GM18861 (cell line): ENCODE measurements at regions not wholly inside any gene's neighbourhood (a gene's known extent, or its start where the extent isn't known, plus 50 kb on each side); places are given as distances from the start of the nearest gene placed in this dataset.
"Not testable (repeated sequence)": the region's sequence is repeated elsewhere in the genome, so short reads cannot be mapped to it uniquely, and the experiment has no call there.

Source experiments
- ATAC-seq: cut with Tn5 transposase; IDR thresholded peaks from one replicate; pipeline ENCODE4 v1.9.1; 2021; ENCODE audit not compliant: unreplicated experiment

DNA sequence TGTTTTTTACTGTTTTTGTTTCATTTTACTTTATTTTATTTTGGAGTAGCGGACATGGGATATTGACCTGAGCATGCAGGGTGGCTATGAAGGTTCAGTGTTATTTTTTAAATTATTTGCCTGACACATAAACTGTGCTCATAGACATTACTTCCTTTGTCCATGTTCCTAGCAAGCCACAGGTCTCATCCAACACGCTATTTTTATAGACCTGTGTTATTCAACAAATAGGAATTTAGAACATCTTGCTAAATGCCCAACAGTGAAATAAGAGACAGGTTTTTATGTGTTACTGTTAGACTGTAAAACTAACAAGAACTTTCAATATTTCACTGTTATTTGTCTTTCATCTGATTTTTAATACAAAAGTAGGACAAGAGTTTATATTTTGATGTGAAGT is 756.4 kb downstream of the KCNT2 start:
- no peak for ATAC-seq

DNA sequence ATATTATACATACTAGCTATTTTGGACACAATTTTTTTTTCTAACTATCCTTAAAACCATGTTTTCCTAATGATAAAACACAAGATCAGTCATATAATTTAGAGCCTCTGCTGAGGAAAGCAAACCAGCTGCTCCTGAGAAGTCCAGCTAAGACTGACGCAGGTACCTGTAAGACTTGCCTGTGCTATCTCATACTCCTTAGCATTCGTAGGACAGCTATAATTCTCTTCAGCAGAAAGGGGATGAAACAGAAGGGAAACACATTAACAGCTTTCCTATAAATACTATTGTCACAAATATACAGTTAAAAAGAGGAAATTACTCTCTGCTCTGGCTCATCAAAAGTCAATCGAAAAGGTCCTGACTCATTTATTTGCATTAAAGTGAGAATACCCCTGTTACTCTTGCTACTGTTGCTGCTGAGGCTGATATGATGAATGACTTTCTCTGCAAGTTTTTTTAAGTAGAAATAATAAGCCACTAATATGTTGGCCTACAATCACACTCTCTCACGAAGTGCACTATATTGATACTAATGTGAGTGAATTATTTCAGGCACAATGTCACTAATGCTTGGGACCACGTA is 757.1 kb downstream of the KCNT2 start:
- ATAC-seq: no peak

DNA sequence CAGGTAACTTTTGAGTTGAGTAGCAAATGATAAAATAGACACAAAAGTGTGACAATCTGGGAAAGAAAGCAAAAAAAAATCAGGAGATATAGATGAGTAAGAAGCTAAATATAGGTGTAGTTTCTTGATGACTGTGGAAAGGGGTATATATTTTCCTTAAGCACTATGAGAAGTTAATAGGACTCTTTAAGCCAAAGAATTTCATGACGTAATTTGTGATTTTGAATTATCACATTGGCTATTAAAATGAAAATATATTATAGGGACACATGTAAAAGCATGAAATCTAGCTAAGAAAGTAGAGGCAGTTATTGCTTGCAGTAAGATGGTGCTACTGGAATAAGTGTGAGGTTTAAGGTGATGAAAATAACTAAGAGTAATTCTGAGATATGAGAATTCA is 759.1 kb downstream of the KCNT2 start:
- no peak for ATAC-seq

DNA sequence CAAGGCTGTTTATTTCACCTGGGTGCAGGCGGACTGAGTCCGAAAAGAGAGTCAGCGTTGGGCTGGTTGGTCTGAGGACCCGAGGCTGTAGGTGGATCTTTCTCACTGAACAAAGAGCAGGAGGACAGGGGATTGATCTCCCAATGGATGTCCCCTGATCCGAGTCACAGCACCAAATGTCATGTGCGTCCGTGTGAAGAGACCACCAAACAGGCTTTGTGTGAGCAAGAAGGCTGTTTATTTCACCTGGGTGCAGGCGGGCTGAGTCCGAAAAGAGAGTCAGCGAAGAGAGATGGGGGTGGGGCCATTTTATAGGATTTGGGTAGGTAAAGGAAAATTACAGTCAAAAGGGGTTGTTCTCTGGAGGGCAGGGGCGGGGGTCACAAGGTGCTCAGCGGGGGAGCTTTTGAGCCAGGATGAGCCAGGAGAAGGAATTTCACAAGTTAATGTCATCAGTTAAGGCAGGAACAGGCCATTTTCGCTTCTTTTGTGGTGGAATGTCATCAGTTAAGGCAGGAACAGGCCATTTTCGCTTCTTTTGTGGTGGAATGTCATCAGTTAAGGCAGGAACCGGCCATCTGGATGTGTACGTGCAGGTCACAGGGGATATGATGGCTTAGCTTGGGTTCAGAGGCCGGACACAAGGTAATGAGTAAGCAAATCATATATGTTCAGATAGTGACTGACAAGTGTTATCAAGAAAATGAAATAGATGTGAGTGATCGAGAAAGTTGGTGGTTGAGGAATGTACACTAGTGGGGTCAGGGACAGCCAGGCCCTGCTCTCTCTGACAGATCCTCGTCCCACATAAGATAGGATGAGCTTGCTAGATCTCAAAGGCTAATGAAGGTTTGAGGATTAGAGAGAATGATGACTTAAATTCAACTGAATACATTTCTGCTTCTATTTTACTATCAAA is 760.0 kb downstream of the KCNT2 start:
- ATAC-seq: not testable (repeated sequence)

DNA sequence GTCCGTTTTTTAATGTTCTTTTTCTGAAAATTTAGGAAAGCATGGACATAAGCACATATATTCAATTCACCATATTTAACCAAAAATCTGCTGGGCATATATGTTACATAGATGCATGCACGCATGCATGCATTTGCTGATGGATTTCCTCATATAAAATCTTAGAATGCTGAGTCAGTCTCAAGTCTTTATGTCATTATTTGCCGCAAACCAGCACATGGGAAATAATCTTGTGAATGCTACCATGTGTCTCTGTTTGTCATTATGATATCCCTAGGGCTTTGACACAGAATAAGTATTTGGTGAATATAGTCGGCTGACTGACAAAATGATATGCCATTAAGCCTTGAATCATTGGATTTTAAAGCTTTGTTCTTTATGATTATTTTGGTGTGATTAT is 776.5 kb downstream of the KCNT2 start:
- no peak for ATAC-seq

DNA sequence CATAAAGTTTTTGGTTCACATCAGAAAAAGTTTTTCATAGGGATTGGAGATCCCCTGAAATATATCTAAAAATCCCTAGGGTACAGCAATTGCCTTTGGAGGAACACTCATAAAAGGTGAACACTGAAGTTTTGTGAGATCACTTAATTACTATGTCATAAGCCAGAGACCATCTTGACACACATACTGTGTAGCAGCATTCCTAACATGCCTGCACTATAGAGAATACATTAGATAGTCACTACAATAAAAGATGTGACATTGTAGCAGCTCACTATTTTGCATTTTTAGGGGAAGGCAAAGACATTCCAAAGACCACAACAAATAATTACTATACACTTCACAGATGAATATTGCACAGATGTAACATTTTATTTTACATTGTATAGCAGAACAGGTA is 779.9 kb downstream of the KCNT2 start:
- no peak for ATAC-seq

DNA sequence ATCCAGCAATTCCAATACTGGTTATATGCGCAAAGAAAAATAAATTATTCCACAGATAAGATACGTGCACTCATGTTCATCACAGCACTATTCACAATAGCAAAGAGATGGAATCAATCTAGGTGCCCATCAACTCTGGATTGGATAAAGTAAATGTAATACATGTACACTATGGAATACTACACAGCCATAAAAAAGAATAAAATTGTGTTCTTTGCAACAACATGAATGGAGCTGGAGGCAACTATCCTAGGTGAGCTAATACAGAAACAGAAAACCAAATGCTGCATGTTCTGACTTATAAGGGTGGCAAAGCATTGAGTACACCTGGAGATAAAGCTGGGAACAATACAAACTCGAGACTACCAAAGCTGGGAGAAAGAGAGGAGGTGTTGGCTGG is 787.3 kb downstream of the KCNT2 start:
- no peak for ATAC-seq

DNA sequence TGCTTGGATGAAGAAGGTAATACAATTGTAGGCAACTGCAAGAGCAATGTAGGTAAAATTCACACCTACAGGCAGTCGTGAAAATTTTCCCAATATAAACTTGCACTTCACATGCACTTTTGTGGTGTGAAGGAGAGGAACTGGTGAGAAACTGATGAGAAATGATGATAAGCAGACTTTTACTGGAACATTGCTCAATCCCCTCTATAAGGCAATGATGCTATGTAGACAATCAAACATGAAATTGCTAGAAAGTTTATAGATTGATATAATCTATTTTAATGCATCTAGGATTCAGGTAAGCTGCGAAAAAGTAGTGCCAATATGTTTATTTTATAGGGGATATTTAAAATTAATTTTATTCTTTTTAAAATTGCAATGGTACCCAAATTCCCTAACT is 802.2 kb downstream of the KCNT2 start:
- ATAC-seq: no peak

DNA sequence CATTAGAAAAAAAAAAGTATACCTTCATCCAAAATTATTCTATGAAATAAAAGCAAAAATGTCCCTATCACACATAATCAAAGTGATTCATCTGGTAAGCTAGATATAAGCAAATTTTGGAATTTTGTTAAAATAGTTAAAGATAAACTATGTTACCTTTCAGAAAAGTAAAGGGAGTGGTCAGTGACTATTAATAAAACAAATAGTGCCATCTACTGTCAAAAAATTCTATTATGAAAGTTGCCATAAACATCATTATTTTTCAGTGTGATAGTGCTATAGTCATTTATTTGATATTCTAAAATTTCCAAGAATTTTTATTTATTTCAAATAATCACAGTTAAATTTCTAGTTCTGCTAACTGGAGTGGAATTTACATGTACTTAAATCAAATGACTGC is 803.7 kb downstream of the KCNT2 start:
- no peak for ATAC-seq

DNA sequence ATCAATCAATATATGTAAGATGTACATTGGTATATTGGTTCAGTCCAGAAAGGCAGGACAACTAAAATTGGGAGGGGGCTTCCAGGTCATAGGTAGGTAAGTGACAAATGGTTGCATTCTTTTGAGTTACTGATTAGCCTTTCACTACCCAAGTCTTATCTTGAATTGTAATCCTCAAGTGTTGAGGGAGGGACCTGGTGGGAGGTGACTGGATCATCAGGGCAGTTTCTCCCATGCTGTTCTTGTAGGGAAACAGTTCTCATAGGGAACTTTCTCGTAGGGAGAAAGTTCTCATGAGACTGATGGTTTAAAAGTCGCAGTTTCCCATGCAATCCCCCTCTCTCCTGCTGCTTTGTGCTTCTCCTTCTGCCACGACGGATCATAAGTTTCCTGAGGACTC is 809.2 kb downstream of the KCNT2 start:
- no peak for ATAC-seq

DNA sequence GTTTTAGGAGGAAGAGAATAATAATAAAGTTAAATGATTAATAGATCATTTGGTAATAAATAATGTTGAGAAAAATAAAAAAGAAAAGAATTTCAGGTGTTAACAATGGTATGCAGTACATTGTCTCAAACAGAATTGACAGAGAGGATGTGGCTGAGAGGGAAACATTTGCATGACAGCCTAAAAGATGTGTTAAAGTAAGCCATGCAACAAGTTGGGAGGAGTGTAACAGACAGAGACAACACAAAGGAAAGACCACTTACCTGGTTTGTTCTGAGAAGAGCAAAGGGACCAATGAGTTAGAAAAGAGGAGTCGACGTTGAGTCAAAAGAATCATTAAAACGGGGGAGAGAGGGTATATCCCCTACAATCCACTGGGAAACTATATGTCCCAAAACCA is 814.0 kb downstream of the KCNT2 start:
- ATAC-seq: no peak

DNA sequence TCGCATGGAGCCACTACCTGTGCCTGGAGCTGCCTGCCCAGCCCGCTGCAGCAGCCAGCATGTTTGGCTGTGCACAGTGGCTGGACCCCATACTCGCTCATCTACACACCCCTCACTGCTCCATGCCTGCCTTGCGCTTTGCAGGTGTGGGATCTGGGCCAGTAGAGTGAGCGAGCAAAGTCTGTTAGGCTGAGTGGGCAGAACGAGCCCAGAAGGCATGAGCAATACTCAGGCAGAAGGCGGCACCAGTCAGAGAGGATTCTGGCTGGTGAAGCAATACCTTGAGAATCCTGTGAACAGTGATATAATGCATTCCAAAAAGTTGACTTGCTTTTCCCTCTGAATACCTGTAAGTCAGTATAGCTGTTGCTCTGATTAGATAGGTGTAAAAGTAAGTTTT is 816.4 kb downstream of the KCNT2 start:
- ATAC-seq: no peak

DNA sequence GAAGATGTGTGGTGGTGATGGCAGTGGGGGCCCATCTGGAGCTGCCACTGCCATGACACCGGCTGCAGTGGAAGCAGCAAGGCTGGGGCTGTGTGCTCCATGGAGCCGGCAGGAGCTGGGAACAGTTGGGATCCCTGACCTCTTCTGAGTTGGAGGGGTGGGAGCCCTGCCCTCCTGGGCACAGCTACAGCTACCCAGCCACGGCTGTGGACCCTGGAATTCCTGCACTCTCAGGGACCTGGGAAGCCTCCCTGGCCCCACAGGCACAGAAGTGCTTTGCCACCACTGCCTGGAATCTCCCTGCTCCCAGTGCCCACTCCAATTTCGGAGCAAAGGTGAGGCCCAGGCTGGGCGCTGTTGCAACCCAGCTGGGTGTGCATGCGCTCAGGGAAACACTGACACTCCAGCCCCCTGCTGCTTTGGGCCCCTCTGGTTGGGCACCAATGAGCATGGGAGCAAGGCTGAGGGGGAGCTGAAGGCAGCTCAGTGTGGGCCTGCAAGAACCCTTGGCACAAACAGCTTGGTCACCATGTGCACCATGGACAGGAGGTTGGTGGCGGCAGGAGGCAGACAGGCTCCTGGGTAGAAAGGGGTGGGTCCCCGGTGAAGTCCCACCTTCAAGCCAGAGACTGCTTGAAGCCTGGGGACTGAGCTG is 817.6 kb downstream of the KCNT2 start:
- no peak for ATAC-seq

DNA sequence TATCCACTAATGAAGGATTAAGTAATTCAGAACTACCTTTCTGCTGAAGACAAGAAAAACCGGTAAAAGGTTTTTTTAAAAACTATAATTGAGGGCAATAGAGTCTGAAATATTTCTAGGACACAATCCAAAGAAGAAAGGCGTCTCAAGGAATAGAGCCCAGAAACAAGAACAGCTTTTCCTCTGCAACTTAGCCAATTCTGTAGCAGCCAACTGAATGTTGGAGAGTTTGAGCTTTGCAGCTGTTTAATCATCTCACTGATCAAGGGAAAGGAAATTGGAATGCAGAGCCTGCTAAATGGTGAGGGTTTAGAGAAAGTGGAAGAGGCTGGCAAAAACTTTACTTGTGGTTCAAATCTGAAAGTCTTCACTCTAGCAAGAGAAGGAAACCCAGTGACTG is 818.9 kb downstream of the KCNT2 start:
- no peak for ATAC-seq

DNA sequence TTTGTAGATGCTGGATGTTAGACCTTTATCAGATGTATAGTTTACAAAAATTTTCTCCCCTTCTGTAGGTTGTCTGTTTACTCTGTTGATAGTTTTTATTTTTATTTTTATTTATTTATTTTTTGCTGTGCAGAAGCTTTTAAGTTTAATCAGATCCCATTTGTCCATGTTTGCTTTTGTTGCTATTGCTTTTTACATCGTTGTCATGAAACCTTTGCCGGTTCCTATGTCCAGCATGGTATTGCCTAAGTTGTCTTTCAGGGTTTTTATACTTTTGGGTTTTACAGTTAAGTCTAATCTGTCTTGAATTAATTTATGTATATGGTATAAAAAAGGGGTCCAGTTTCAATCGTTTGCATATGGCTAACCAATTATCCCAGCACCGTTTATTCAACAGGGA is 819.5 kb downstream of the KCNT2 start:
- ATAC-seq: no peak

DNA sequence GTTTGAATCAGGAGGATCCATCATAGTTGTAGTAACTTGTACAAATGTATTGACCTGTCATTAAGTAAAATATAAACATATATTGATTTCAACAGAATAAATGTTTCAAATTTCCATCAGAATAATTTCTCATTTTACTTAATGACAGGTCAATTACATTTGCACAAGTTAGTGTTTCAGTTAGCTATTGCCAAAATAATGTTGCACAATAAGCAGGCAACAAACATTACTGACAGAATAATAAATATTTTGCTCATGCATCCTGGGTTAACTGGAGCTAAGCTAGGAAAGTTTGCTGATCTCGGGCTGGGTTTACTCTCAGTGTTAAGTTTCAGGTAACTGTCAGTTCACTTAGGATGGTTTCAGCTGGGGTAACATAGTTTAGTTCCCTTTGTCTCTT is 822.4 kb downstream of the KCNT2 start:
- no peak for ATAC-seq

DNA sequence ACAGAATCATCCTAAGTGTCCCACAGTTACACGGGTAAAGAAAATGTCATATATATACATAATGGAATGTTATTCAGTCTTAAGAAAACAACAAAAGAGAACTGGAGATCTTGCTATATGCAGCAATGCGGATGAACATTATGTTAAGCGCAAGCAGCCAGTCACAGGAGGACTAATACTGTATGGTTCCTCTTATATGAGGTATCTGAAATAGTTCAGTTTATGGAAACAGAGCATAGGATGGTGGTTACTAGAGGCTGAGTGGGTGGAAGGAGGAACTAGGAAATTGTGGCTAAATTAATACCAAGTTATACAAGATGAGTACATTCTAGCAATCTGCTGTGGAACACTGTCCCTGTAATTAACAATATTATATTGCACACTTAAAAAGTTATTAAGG is 834.3 kb downstream of the KCNT2 start:
- ATAC-seq: no peak

DNA sequence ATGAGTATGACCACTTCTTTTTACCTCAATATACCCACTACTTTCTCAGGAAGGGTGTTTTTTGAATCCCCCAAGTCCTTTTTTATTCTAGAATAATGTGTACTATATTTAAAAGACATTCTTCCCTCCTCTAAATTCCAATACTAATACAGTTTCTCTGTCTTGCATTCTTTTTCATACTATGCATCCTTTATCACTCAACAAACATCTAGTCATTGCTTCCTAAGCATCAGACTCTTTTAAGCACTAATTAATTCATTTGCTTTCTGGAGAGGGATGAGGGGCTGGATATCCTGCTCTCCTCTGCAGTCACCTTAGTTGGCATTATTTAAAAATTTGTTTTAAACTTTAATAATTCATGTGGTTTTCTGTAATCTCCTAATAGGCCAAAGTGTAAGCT is 838.8 kb downstream of the KCNT2 start:
- no peak for ATAC-seq

DNA sequence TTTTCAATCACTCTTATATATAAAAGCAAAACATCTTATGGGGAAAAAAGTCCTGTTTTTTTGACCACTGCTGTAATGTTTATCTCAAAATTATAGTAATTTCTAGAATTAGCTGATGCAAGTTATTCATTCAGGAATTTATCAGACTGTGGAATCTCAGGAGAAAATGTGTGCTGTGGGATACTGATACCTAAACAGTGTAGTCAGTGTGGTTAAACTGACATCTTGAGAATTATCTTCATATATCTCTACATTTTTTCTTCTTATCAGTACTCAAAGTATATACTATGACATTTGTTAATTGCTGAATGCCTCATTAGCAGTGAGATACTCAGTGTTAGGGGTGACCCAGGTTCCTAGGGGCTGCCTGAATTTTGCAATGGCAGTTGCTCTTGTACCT is 839.3 kb downstream of the KCNT2 start:
- ATAC-seq: no peak

DNA sequence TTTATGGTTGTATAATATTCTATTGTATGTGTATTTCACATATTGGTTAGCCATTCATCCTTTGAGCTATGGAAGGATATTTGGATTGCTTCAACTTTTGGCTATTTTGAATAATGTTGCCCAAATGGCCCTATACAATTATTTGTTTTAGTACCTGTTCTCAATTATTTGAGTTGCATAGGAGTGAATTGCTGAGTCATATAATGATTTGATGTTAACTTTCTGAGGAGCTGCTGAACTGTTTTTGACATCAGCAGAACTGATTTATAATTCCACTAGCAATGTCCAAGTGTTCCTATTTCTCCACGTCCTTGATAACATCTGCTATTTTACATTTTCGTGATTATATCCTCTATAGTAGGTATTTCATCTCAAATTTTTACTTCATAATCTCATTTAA is 839.9 kb downstream of the KCNT2 start:
- no peak for ATAC-seq

DNA sequence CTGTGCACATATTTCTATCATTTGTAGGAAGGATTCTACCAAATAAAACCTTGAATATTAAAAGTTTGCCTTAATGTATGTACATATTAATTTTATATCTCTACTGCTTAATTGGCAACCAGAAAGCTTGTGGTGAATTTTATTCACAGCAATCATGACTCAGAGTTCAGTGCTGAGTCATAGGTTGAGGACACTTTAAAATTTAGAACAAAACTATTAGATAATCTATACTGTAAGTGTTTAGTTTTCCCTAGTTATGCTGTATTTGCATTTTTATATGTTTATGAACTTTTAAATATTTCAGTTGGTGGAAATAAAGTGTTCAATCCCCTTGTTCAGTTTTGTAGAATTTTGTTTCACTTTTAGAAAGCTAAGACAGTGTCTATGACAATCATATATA is 841.5 kb downstream of the KCNT2 start:
- no peak for ATAC-seq

DNA sequence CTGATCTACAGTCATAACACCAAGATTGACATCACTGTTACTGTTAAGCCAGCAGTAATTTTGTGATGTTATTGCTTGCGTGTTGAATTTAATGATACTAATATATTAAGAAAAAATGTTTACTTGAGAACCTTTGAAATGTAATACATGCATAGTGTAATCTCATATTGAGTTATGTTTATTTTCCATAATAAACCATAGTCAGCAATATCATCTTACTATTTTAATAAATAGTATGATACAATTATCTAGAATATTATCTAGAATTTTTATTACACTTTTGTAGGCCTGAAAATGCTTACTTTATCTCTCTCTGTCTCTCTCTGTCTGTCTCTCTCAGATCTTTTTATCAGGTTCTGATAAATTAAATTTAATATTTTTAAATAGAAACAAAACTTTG is 843.1 kb downstream of the KCNT2 start:
- no peak for ATAC-seq
